Prostate gland (tissue), 2 donors: ENCODE measurements at regions not wholly inside any gene's neighbourhood (a gene's known extent, or its start where the extent isn't known, plus 50 kb on each side); places are given as distances from the start of the nearest gene placed in this dataset.
"Not testable (repeated sequence)": the region's sequence is repeated elsewhere in the genome, so short reads cannot be mapped to it uniquely, and the experiment has no call there.

Experiments used
- POLR2A ChIP-seq: fragments of 450-650 bp; IDR thresholded peaks from one replicate; pipeline ENCODE4 v1.6.1; 2016; ENCODE audit warnings: antibody characterized with exemption, mild to moderate bottlenecking
- POLR2AphosphoS5 ChIP-seq: sonication (generic); formaldehyde crosslinking; IDR thresholded peaks from one replicate; pipeline ENCODE4 v1.6.1; 2017; ENCODE audit warnings: antibody characterized with exemption
- TF ChIP-seq, protein P1 (sequence below), 4 experiments: fragments of 200-600 bp in 2 of 4; fragments of 450-650 bp in 2 of 4; sonication (generic) in 2 of 4; IDR thresholded peaks; 1 replicate in 3 of 4; 2 replicates in 1 of 4; pipeline ENCODE4 v1.5.1; 2016 to 2019; ENCODE audit warnings: antibody characterized with exemption in 4 of 4, mild to moderate bottlenecking in 2 of 4, moderate library complexity in 2 of 4

DNA sequence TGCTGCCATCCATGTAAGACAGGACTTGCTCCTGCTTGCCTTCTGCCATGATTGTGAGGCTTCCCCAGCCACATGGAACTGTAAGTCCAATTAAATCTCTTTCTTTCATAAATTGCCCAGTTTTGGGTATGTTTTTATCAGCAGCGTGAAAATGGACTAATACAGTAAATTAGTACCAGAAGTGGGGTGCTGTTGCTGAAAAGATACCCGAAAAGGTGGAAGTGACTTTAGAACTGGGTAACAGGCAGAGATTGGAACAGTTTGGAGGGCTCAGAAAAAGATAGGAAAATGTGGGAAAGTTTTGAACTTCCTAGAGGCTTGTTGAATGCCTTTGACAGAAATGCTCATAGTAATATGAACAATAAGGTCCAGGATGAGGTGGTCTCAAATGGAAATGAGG lies 253.3 kb downstream of the YTHDC2 start:
- TF ChIP-seq, protein P1, sequence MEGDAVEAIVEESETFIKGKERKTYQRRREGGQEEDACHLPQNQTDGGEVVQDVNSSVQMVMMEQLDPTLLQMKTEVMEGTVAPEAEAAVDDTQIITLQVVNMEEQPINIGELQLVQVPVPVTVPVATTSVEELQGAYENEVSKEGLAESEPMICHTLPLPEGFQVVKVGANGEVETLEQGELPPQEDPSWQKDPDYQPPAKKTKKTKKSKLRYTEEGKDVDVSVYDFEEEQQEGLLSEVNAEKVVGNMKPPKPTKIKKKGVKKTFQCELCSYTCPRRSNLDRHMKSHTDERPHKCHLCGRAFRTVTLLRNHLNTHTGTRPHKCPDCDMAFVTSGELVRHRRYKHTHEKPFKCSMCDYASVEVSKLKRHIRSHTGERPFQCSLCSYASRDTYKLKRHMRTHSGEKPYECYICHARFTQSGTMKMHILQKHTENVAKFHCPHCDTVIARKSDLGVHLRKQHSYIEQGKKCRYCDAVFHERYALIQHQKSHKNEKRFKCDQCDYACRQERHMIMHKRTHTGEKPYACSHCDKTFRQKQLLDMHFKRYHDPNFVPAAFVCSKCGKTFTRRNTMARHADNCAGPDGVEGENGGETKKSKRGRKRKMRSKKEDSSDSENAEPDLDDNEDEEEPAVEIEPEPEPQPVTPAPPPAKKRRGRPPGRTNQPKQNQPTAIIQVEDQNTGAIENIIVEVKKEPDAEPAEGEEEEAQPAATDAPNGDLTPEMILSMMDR (IDR thresholded peaks at IDR 0.05), result not testable (repeated sequence)
- not testable (repeated sequence) for TF ChIP-seq POLR2AphosphoS5, POLR2A
